Astrocyte of the spinal cord (primary cell): ENCODE measurements at regions not wholly inside any gene's neighbourhood (a gene's known extent, or its start where the extent isn't known, plus 50 kb on each side); places are given as distances from the start of the nearest gene placed in this dataset.
"Not testable (repeated sequence)": the region's sequence is repeated elsewhere in the genome, so short reads cannot be mapped to it uniquely, and the experiment has no call there.

Experiments used
- DNase-seq: peaks from one replicate; pipeline ENCODE4 v3.0.0; 2011; ENCODE audit warnings: low read depth, low spot score
- H3K4me3 ChIP-seq: 2 replicates; pipeline ENCODE4 v1.5.1; 2011; ENCODE audit warnings: low read depth, mild to moderate bottlenecking, low read length, moderate library complexity
- in situ Hi-C: cut with HindIII; loops from 2 replicates; pipeline ENCODE4 v1.10.0; 2017; ENCODE audit warnings: low sequenced_read_pairs
- TF ChIP-seq, protein P1 (sequence below): IDR thresholded peaks from 2 replicates; pipeline ENCODE4 v1.5.1; 2012; ENCODE audit warnings: low read depth, mild to moderate bottlenecking, low read length, inconsistent platforms

DNA sequence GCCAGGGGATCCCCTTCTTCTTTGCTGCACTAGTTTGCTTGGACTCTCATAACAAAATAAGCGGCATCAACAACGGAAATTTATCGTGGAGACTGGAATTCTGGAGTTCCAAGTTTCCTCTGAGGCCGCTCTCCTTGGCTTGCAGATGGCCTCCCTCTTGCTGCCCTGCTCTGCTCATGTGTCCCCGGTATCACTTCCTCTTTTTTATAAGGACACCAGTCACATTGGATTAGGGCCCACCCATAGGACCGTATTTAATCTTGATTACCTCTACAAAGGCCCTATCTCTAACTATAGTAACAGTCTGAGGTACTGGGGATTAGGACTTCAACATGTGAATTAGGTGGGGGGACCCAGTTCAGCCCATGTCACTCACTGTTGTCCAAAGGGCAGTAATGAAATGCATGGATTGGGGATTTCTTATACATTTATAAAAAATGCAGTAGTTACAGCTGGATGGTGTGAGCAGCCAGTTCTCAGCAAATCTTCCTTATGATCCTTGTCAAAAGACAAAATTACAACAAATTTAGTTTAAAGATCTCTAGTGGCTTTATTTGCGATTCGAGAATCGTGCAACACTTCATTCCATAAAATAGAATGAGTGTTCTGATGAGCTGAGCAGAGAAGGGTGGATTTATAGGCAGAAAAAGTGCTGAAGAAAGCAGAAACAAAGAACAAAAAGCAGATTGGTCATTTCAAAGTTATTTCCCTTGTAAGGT is 59.3 kb upstream of the AKAP12 start:
- in situ Hi-C loops, result no loop called here
- H3K4me3 ChIP-seq, result no peak overlapping the region
- TF ChIP-seq, protein P1, sequence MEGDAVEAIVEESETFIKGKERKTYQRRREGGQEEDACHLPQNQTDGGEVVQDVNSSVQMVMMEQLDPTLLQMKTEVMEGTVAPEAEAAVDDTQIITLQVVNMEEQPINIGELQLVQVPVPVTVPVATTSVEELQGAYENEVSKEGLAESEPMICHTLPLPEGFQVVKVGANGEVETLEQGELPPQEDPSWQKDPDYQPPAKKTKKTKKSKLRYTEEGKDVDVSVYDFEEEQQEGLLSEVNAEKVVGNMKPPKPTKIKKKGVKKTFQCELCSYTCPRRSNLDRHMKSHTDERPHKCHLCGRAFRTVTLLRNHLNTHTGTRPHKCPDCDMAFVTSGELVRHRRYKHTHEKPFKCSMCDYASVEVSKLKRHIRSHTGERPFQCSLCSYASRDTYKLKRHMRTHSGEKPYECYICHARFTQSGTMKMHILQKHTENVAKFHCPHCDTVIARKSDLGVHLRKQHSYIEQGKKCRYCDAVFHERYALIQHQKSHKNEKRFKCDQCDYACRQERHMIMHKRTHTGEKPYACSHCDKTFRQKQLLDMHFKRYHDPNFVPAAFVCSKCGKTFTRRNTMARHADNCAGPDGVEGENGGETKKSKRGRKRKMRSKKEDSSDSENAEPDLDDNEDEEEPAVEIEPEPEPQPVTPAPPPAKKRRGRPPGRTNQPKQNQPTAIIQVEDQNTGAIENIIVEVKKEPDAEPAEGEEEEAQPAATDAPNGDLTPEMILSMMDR, result no peak
- DNase-seq, result no peak

- TF ChIP-seq, protein P1, result no peak
- in situ Hi-C loops, result no loop called here
- DNase-seq, result no peak
- H3K4me3 ChIP-seq, result no peak overlapping the region
These were observed 57.9 kb upstream of the AKAP12 start for GRCh38 chr6:151181706-151182363.

DNA sequence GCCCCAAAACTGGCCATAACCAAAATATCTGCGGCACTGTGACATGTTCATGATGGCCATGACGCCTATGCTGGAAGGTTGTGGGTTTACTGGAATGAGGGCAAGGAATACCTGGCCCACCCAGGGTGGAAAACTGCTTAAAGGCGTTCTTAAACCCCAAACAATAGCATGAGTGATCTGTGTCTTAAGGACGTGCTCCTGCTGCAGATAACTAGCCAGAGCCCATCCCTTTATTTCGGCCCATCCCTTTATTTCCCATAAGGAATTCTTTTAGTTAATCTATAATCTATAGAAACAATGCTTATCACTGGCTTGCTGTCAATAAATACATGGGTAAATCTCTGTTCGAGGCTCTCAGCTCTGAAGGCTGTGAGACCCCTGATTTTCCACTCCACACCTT is 56.8 kb upstream of the AKAP12 start:
- in situ Hi-C loops, H3K4me3 ChIP-seq, DNase-seq: not testable (repeated sequence)

DNA sequence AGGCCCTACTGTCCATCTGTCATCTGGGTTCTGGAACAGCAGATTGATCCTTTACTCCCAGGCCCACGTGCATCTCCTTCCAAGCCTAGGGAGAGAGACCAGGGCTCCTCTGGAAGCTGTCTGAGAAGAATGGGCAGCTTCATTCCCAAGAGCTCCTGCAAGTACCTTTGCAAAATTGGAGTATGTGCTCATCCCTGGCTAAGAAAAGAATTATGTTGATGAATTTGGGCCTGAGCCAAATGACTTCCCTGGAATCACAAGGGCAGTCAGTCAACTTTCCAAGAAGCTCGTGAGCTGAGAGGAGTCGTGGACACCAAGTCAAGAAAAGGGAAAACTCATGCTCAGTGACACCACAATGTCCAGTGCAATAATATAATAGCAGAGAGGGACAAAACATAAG is 54.6 kb upstream of the AKAP12 start:
- DNase-seq, result no peak
- TF ChIP-seq, protein P1, result no peak
- H3K4me3 ChIP-seq, result no peak overlapping the region
- in situ Hi-C loops, result no loop called here

DNA sequence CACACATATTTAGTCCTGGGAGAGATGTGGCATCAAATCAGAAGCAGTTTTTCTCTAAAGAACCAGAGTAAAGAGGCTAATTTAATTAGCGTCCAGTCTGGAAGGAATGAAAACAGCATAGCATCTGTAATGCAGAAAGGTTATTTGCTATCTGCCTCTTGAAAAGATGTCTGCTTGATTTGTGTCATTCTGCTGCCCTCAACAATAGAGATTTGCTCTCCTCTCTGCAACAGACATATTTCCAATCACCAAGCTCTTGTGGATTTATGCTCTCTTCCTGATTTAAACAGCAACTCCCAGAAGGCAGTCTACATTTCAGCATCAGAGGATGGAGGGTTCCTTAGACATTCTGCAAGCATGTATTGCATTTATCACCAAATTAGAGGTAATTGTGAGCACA is 53.5 kb upstream of the AKAP12 start:
- H3K4me3 ChIP-seq, result no peak overlapping the region
- in situ Hi-C loops, result no loop called here
- no peak for DNase-seq
- TF ChIP-seq, protein P1, result no peak

DNA sequence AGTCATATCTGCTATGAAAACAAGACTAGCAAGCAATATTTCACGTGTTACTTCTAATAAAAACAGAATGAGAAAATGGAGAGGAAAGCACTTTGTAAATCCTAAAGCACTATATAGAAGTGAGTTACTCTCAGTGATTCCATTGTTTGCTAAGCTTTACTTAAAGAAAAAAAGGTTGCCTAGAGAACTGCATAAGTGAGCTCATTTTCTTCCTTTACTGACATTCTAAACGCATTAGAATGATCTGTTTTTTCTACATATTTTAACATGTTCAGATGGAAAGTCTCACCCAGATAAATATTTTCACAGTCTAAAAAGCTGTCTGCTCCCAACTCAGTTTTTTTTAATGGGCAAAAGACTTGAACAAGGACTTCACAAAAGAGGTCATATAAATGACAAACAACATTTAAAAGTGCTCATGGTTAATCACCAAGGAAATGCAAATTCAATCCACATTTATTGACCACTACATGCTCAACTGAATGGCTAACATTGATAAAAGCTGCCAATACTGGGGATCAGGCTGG is 52.9 kb upstream of the AKAP12 start:
- DNase-seq, result no peak
- TF ChIP-seq, protein P1, result no peak
- in situ Hi-C loops, result no loop called here
- H3K4me3 ChIP-seq, result no peak overlapping the region
